ENCODE measurements at regions not wholly inside any gene's neighbourhood (a gene's known extent, or its start where the extent isn't known, plus 50 kb on each side); places are given as distances from the start of the nearest gene placed in this dataset.

- Histone ChIP-seq H2AFZ (ENCODE audit: low read depth) (no peak overlapping the region), H3K4me2 (no peak overlapping the region)
- no peak for DNase-seq
These were observed 139.4 kb upstream of the ST6GAL2 start for GRCh38 chr2:107025291-107025857.

More at GRCh38 chr2:107025291-107025857, 139.4 kb upstream of the ST6GAL2 start:
- peaks cover 4% of the 10 kb centered on the region for H3F3A ChIP-seq (replicated peaks; ENCODE audit: insufficient read depth)
- H3K9me2 ChIP-seq, result no peaks in the 10 kb centered on the region
- WGBS (ENCODE audit: low lambda C conversion rate), result 79% methylated on average over 6 of the region's 6 CpGs
- no peaks in the 10 kb centered on the region for H3K79me2 ChIP-seq (ENCODE audit: insufficient read depth)
- ChIA-PET POLR2A (no interaction called here), CTCF (no interaction called here)
- no peaks in the 10 kb centered on the region for H3K9me3 ChIP-seq
- H3K27me3 ChIP-seq (ENCODE audit: insufficient read depth), result no peaks in the 10 kb centered on the region
- no peak overlapping the region for H3K9ac ChIP-seq
- H3K27ac ChIP-seq (ENCODE audit: low read depth in 2 of 2, low read length in 1 of 2), result no peak overlapping the region
- H4K20me1 ChIP-seq (ENCODE audit: insufficient read depth), result no peaks in the 10 kb centered on the region
- no peak overlapping the region for H3K4me3 ChIP-seq (ENCODE audit: low read depth in 2 of 2, low read length in 1 of 2)
- no peak for TF ChIP-seq PBX3 (IDR thresholded peaks at IDR 0.05)
- TF ChIP-seq SIN3A (IDR thresholded peaks at IDR 0.05; ENCODE audit: borderline replicate concordance, low read depth, low read length), result no peak
- TF ChIP-seq MEF2A (IDR thresholded peaks at IDR 0.05; ENCODE audit: borderline replicate concordance, low read depth), result no peak
- TF ChIP-seq TCF12 (IDR thresholded peaks at IDR 0.05), result no peak
- no peak for TF ChIP-seq USF1 (IDR thresholded peaks at IDR 0.05; ENCODE audit: borderline replicate concordance, low read depth)
- no peak for TF ChIP-seq EP300 (IDR thresholded peaks at IDR 0.05; ENCODE audit: borderline replicate concordance in 1 of 2, low read depth in 1 of 2, low read length in 1 of 2)
- TF ChIP-seq NFIC (IDR thresholded peaks at IDR 0.05; ENCODE audit: borderline replicate concordance), result no peak
- TF ChIP-seq RXRA (IDR thresholded peaks at IDR 0.05; ENCODE audit: borderline replicate concordance, low read depth), result no peak
- TF ChIP-seq REST (IDR thresholded peaks at IDR 0.05; ENCODE audit: low read depth, low read length), result no peak
- no peak for TF ChIP-seq POLR2AphosphoS5 (IDR thresholded peaks at IDR 0.05; ENCODE audit: low read depth, low read length)
- no peaks in the 10 kb centered on the region for H3K4me1 ChIP-seq (ENCODE audit: control insufficient read depth in 1 of 2, insufficient read depth in 2 of 2, low read depth in 1 of 2, low read length in 1 of 2)
- H3K36me3 ChIP-seq (replicated peaks in 1 of 2; ENCODE audit: control insufficient read depth in 1 of 2, insufficient read depth in 2 of 2, low read length in 1 of 2), result no peaks in the 10 kb centered on the region

All from SK-N-SH (cell line).